ENCODE measurements at regions not wholly inside any gene's neighbourhood (a gene's known extent, or its start where the extent isn't known, plus 50 kb on each side); places are given as distances from the start of the nearest gene placed in this dataset.
"Not testable (repeated sequence)": the region's sequence is repeated elsewhere in the genome, so short reads cannot be mapped to it uniquely, and the experiment has no call there.

DNA sequence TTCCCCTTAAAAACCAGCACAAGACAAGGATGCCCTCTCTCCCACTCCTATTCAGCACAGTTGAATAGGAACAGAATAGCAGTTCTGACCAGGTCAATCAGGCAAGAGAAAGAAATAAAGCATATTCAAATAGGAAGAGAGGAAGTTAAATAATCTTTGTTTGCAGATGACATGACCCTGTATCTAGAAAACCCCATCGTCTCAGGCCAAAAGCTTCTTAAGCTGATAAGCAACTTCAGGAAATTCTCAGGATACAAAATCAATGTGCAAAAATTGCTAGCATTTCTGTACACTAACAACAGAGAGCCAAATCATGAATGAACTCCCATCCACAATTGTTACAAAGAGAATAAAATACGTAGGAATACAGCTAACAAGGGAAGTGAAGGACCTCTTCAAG lies 394.1 kb upstream of the NFIA start:
- DNase-seq (ENCODE audit: low read depth in 4 of 4, low spot score in 3 of 4), result not testable (repeated sequence)

DNA sequence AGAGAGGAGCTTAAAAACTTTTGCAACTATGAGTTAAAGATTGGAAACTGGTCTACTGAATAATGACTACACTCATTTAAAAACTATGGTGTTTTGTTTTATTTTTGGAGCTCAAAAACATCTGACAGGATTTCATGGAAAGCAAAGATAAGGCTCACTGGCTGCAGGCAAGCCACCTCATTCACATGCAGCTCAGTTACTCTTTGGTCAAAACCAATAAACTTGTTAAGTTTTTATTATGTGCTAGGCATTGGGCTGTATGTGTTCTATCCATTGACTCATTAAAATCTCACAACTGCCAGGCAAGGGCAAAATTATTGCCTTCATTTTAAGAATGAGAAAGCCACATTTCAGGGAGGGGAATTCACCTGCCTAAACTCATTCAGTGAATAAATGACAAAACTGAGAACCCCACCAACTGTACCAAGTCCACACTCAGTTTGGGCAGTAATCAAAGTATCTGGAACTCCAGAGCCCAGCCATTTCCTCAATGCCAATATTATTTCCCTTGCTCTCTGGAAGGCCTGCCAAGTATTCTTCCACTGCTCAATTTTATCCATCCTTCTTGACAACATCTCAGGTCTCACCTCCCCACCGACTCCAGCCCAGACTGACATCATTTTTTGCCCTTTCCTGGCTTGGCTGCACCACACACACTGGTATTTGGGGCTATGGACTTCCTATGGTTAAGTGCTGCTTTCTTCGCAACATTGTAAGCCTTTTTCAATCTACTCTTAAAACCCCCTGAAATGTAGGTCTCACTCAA lies 401.1 kb upstream of the NFIA start:
- DNase-seq (ENCODE audit: low read depth in 4 of 4, low spot score in 3 of 4), result no peak

DNA sequence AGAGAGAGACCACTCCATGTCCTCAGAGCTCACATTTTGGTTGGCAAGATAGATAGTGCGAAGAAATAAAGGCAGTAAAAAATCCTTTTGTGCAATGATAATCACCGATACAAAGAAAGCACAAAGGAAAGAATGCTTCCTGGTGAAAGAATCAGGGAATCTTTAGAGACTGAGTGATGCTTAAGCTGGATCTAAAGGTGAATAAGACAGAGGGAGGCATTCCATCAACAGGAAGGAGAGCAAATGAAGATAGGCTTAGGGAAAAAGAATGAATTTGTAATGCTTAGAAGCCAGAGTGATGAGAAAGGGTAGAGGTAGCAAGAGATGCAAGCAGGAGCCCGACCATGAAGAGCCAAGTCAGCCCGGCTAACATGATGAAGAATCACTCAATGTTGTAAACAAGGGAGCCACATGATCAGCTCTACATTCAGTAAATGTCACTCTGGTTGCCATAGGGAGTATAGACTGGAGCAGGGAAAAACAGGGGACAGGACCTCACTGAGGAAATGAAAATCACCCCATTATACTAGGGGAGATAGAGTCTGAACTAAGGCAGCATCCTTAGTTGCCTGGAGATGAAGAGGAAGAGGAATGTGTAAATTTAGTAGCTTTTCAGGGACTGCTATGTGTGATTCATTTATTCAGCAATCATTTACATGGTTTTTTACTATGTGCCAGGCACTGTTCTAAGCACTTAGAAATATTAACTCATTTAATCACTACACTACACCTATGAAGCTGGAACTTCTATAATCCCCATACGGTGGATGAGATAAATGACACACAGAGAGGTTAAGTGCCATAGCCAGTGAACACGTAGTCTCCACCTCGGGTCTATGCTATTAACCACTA lies 402.6 kb upstream of the NFIA start:
- no peak for DNase-seq (ENCODE audit: low read depth in 4 of 4, low spot score in 3 of 4)

DNA sequence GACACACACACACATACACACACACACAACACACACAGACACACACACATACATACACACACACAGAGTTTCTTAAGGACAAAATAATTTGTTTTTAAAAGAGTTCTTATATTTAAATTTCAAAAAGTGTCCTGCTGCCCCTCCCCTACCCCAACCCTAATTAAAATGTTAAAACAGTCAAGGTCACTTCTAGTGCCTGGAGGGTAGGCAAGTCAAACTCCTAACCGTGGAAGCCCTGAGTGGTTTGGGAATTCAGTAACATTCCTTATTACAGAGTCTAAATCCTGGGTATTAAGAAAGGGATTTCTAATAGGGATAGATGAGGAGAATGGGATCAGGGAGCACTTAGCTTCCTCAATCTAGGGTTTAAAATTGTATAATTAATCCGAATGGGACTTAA lies 403.6 kb upstream of the NFIA start:
- no peak for DNase-seq (ENCODE audit: low read depth in 4 of 4, low spot score in 3 of 4)

DNA sequence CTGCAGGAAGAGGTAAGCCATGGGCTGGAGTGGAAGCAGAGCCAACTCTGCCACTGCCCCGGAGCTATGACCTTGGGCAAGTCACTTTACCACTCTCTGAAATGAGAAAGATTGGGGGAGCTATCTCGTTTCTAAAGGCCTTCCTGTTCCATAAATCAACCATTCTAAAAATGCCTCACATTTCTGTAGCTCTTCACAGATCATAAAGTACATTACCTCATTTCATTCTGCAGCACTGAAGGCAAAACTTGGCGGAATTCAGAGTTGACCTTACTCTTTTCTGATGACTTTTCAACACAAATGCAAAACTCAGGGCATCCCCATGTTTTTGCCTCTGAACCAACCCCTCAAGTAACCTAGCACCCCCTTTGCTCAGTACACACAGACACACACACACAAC lies 404.0 kb upstream of the NFIA start:
- DNase-seq (ENCODE audit: low read depth in 4 of 4, low spot score in 3 of 4), result peak in 1 of 4 donors; percentile 15

DNA sequence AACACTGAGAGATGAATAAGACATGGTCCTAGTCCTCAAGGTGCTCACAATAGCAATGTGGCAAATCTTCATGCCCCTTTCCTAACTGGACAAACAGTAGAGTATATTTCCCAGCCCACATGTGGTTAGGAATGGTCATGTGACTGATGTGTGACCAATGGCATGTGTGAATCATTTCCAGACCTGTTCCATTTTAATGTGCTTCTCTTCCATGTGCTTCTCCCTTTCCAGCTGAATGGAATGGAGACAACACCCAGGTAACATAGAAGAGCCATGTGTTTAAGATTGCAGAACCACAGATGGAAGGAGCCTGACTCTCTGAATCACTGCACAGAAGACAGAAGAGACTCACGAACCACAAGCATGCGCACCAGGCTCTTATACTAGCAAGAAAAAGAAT lies 409.9 kb upstream of the NFIA start:
- no peak for DNase-seq (ENCODE audit: low read depth in 4 of 4, low spot score in 3 of 4)

DNA sequence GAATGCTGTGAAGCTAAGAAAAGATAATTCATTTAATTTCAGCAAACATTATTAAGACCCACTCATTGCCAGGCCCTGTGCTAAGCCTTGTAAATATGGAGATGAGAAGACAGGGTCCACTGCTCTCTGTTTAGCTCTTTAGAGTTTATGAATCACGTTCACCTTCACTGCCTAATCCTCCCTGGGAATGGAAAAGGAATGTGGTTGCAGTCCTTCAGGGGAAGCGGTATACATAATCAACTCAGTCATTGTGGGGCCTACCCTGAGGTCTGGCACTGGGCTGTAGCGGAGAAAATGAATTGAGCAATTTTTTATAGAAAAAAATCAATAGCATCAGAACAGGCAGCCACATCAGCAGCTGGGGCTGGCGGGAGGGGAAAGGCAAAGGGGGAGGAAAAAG lies 412.1 kb upstream of the NFIA start:
- DNase-seq (ENCODE audit: low read depth in 4 of 4, low spot score in 3 of 4), result peak in 2 of 4 donors; percentile 12 to 25

DNA sequence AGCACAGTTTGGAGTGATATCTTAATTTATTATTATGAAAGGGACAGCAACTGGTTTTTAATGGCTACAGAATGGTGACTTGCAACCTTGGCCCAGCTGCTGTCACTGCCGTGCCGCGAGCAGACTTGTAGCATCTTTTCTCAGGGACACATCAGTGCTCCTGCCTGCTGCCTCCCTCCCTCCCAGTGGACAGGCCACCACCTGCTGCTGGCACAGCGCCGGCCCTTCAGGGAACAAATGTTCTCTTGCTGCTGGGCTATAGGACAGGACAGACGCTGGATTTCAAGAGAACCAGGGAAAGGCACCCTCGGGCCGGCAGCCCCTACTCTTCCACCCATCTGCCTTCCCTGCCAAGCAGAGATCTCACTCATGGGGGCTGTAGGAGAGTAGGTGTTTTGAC lies 413.8 kb upstream of the NFIA start:
- DNase-seq (ENCODE audit: low read depth in 4 of 4, low spot score in 3 of 4), result no peak

DNA sequence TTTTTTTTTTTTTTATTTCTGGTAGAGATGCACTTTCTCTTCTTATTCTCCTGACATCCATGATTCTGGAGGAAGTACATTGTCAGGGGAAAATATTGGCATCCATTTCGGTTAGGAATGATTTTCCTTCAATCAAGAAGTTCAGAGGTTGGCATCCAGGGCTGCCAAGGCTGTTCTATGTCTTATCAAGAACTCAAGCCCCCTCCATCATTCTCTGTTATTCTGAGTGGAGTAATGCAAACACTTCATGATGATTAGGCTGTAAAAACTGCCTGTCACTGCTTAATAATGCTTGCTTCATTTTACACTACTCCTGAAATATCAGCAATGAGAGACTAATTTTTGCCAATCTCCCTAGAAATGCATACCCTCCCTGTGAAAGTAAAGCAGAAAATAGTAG lies 417.1 kb upstream of the NFIA start:
- no peak for DNase-seq (ENCODE audit: low read depth in 4 of 4, low spot score in 3 of 4)

DNA sequence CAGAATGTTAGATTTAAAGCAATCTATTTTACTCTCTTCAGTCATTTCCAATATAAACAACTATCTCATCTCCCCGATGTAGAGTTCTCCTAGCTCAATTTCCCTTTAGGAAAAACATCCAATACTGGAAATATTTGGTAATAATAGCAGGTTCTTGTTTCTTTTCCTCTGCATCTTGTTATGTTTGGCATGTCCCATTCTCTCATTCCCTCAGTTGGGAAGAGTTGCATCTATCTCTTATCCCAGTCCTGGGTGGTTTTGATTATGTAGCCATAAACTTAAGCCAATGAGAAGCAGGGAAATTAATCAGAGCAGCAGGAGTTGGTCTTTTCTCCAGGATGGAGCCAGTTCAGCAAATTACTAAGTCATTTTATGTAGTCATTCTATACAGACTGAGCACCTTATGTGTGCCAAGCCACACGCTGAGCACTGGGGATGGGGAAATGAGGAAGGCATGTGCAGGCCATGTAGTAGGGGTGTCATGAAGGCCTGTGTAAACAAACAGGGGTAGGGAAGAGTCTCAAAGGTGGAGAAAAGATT lies 418.2 kb upstream of the NFIA start:
- DNase-seq (ENCODE audit: low read depth in 4 of 4, low spot score in 3 of 4), result no peak

DNA sequence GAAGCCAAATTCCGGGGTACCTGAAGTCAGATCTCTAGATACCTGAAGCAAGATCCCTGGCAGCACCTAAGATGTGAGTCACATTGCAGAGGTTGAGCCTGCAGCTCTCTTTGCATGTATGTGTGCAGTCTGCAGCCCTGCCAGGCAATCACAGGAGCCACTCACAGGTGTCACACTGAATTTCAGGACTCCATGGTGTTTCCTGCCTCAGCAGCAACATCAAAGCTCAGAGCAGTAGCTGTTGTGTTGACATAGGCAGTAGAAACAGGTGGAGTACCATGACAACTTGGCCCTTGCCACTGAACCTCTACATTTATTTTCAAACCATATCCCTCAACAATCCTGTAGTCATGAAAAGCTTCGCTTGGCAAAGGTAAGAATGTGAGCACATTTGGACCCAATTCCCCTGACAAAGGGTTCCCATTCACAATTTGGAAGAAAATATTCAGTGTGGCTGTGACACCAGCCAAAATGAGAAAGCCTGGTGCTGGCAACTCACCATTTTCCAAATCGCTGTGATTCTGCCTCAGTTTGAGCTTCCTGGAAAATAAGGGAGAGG lies 419.8 kb upstream of the NFIA start:
- DNase-seq (ENCODE audit: low read depth in 4 of 4, low spot score in 3 of 4), result no peak

DNA sequence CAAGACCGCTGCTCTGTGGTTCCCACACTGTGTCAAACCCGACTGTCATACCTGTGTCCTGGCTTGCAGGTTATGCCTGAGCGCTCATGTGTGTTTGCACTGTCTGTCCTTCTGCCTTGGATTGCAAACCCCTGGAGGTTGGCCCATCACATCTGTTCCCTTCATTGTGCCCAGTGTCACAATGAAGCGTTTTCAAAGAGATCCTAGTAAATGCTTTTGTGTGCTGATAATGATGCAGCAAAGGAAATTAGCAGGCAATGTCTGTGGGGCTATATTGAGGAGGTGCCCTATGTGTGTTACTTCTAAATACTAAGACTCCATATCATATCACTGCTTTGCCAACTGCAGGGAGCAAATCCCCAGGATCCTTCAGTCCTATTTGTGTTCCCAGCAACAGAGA lies 424.4 kb upstream of the NFIA start:
- DNase-seq (ENCODE audit: low read depth in 4 of 4, low spot score in 3 of 4), result no peak

DNA sequence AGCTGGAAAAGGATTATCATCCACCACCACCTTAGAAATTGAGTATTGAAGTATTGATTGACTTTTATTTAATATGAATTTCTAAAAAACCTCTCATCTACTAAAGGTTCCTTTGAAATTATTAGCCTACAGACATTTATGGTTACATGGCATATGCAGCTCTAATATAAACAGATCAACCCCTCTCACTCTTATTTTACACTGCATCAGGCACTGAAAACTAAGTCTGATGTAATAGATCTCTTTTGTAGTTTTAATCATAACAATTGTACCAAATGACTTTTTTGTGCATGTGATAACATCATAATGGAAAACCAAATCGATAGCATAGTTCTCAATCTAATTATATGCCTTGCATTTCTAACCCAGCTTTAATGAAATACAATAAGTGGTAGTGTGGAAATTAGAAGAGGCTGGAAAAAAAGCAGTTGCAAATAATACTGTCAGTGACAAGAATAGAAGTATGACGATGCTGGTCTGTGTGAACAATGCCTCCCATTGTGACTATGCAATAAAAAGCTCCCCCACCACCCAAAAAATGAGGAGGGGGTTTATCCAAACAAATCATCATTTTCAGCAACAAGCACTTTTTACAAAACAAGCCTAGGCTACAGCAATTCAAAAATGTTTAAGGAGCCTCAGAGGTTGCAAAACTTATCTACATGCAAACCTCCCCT lies 426.5 kb upstream of the NFIA start:
- DNase-seq (ENCODE audit: low read depth in 4 of 4, low spot score in 3 of 4), result no peak

DNA sequence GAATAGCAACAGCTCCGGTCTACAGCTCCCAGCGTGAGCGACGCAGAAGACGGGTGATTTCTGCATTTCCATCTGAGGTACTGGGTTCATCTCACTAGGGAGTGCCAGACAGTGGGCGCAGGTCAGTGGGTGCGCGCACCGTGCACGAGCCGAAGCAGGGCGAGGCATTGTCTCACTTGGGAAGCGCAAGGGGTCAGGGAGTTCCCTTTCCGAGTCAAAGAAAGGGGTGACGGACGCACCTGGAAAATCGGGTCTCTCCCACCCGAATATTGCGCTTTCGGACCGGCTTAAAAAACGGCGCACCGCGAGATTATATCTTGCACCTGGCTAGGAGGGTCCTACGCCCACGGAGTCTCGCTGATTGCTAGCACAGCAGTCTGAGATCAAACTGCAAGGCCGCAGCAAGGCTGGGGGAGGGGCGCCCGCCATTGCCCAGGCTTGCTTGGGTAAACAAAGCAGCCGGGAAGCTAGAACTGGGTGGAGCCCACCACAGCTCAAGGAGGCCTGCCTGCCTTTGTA lies 442.3 kb upstream of the NFIA start:
- not testable (repeated sequence) for DNase-seq (ENCODE audit: low read depth in 4 of 4, low spot score in 3 of 4)

DNA sequence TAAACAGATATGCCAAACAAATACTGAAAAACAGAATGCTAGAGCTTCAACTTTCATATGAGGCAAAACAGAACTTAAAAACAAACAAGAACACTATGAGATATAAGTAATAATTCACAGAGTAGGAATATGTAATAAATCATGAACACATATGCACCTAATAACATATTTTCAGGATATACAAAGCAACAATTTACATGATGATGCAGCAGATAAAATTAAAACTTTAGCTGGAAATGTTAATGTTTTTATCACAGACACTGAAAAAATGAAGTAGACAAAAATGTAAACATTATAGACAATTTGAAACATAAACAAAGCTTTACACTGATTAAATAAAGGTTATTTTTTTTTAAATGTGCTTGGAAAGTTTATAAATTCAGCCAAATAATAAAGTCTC lies 443.1 kb upstream of the NFIA start:
- no peak for DNase-seq (ENCODE audit: low read depth in 4 of 4, low spot score in 3 of 4)

DNA sequence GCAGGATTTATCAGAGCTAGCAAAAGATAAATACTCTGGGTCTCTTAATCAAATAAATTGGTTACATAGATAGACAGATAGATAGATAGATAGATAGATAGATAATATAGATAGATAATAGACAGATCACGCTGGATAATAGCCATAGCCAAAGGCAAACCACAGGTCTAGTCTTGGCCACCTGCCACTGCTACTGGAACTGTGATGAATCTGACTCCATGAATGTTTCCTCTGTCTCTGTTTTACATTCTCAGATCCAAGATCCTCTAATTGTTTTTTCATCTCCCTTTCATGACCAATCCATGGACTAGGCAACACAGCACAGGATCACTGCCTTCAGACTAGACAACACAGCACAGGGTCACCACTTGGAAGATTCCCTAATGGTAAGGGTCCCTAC lies 444.7 kb upstream of the NFIA start:
- DNase-seq (ENCODE audit: low read depth in 4 of 4, low spot score in 3 of 4), result no peak

DNA sequence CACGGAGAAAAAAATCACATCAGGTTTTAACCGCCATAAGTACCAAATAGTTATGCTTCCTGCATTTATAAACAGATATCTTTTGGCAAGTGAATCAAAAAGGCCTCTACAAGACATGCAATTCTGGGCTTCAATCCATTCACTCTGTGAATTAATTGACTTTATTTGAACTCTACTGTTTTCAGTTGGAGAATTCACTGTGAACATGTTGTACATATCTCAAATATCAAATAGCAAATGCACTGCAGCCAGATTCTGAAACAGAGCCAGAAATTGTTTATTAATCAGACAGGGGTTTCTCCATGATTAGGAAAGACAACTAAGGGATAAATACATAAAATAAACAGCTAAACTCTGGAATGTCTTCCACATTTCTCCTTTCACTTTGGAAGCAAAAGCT lies 445.4 kb upstream of the NFIA start:
- no peak for DNase-seq (ENCODE audit: low read depth in 4 of 4, low spot score in 3 of 4)

DNA sequence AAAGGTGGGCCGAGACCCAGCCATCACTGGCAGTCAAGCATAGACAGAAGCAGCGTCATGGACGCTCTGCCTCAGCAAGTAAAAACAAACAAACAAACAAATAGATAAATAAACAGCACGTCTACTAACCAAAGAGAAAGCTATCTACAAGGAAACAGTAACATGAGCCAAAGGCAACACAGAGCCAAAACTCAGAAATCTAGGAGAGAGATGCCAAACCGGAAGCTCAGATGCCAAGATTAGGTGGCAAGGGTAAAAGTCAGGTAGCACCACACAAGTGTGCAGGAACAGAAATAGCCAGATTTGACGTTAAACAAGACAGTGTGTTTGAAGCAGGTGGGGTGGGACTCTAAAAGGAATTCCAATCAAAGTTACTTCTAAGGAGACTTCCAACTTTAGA lies 448.3 kb upstream of the NFIA start:
- DNase-seq (ENCODE audit: low read depth in 4 of 4, low spot score in 3 of 4), result no peak

DNA sequence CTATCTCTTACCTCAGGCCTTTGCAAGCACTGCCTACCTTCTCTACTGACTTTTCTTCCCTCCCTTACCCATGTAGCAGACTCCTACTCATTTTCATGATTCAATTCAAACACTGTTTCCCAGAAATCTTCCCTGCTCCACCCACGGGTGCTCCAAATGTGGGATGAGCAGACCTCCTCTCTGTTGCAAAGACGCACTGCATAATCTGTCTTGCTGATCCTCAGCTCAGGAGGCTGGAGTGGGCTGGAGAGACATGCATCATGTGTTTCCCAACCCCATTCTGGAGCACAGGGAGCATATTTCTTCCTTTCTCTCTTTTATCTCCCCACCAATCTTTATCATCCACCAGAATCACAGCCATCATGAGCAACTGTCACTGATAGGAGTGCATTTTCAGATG lies 459.9 kb upstream of the NFIA start:
- no peak for DNase-seq (ENCODE audit: low read depth in 4 of 4, low spot score in 3 of 4)

DNA sequence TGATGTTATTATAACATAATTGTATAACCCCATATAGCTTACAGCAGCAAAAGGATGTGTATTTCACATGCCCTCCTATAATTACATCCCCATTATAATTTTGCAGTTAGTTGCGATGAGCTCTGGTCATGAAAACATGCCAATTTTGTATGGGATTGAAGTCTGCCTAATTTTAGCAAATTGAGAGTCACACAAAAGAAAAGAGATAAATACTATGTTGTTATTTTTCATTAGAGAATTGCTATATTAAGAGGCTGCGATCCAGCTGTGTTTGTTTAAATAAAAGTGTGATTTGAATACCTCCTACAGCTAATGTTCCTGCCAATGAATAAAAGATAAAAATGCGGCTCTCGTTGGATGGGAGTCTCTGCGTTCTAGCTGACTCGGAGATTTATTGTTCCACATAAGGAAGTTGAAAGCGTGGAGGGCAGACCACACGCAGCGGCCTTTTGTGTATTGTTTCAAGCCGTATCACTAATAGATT lies 461.0 kb upstream of the NFIA start:
- peak in 3 of 4 donors; percentile 12 to 37 (median 15) for DNase-seq (ENCODE audit: low read depth in 4 of 4, low spot score in 3 of 4)

DNA sequence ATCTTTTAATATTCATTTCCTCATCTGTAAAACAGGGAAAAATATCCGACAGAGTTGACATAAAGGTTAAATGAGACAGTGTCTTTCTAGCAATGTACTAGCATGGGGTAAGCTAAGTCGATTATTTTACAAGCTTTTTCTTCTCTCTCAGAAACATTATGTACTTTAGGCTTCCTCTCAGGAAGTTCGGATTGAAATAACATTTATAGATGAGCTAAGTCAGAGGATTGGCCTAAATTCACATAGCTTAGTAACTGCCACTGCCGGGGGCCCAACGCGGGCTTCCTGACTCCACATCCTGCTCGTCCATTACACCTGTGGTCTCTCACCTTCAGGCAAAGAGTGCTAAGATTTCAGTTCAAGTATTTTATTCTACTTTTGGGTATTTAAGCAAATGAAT lies 462.3 kb upstream of the NFIA start:
- DNase-seq (ENCODE audit: low read depth in 4 of 4, low spot score in 3 of 4), result no peak

All from left renal pelvis (tissue), 4 donors.